AG04450 (cell line): ENCODE measurements at regions not wholly inside any gene's neighbourhood (a gene's known extent, or its start where the extent isn't known, plus 50 kb on each side); places are given as distances from the start of the nearest gene placed in this dataset.

Experiments used
- CTCF ChIA-PET: fragments of 300-600, 350-600 bp; formaldehyde crosslinking; extraction: SDS; loops from one replicate; lab custom pipeline; 2022; ENCODE audit warnings: antibody characterized with exemption, inconsistent platforms; lab: Charles Lee
- POLR2A ChIA-PET: fragments of 350-600 bp; formaldehyde crosslinking; extraction: SDS; loops from one replicate; lab custom pipeline; 2021; ENCODE audit warnings: antibody characterized with exemption, inconsistent platforms; lab: Yijun Ruan, JAX
- DNase-seq: peaks from one replicate; pipeline ENCODE4 v3.0.0-alpha.2; 2011; ENCODE audit warnings: low read depth, low spot score
- H3K27ac ChIP-seq: one replicate; pipeline ENCODE4 v1.5.1; 2012; ENCODE audit warnings: low read depth, low read length, control low read depth
- H3K27me3 ChIP-seq: one replicate; pipeline ENCODE4 v1.6.0; 2012; ENCODE audit warnings: low read length; ENCODE audit not compliant: control insufficient read depth, insufficient read depth
- H3K4me3 ChIP-seq: 2 replicates; pipeline ENCODE4 v1.5.1; 2011; ENCODE audit warnings: mild to moderate bottlenecking, low read depth, low read length, control low read depth
- H3K9me3 ChIP-seq: 2 replicates; pipeline ENCODE4 v1.5.1; 2012; ENCODE audit warnings: low read length; ENCODE audit not compliant: control insufficient read depth, insufficient read depth
- TF ChIP-seq, protein P1 (sequence below): IDR thresholded peaks from 2 replicates; pipeline ENCODE4 v1.5.1; 2011; ENCODE audit warnings: low read depth, low read length, control low read depth, inconsistent platforms

DNA sequence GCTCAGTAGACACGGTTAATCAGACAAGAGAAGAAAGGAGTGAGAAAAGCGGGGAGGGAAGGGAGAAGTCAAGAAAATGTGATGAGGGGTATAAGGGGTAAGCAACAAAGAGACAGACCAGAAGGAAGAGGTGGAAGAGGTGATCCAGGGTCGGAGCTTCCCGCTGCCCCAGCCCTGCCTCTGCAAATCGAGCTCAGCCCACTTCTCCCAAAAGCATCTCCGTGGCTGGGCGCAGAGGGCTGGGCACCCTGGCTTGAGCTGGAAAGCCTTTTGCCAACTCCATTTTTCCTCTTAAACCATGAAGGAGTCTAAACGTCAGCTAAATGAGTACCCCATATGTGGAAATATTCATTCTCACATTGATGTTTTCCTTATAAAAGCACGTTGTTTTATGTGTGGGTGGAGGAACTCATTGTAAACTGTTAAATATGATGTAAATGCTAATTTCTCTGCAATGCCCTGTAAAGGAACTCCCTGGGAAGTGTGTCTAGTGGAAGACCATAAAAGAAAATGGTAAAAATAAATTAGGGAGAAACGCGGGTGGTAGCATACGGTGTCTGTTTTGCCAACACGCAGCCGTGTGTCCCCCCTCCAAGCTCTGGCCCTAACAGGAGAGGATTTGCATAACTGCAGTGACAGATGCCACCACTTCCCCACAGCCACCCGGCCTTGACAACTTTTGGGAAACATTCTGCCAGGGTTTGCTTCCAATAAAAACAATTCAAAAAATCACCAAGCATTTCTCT is 55.2 kb upstream of the MAFB start:
- TF ChIP-seq, protein P1, sequence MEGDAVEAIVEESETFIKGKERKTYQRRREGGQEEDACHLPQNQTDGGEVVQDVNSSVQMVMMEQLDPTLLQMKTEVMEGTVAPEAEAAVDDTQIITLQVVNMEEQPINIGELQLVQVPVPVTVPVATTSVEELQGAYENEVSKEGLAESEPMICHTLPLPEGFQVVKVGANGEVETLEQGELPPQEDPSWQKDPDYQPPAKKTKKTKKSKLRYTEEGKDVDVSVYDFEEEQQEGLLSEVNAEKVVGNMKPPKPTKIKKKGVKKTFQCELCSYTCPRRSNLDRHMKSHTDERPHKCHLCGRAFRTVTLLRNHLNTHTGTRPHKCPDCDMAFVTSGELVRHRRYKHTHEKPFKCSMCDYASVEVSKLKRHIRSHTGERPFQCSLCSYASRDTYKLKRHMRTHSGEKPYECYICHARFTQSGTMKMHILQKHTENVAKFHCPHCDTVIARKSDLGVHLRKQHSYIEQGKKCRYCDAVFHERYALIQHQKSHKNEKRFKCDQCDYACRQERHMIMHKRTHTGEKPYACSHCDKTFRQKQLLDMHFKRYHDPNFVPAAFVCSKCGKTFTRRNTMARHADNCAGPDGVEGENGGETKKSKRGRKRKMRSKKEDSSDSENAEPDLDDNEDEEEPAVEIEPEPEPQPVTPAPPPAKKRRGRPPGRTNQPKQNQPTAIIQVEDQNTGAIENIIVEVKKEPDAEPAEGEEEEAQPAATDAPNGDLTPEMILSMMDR, result no peak

DNA sequence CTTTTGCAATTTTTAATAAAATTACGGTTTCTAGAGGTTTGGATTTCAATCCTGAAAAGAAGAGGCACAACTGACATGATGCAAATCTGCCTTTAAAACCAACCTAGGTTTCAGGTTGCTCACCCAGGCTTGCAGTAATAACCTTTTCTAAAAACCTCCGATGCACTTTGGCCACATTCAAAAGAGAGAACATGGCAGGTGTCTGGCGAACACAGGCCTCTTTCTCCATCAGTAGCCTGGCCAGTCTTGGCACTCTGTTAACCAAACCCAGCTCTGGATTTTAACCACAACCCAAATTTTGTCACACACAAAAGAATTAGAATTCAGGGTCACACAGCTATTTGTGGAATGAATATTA is 55.8 kb upstream of the MAFB start:
- H3K9me3 ChIP-seq, result no peaks in the 10 kb centered on the region
- H3K4me3 ChIP-seq, result no peak overlapping the region
- CTCF ChIA-PET, result interaction anchor here (2.9 kb wide), 1 partner anchor 218 kb away, joined by 14 read pairs; no protein-coding TSS in a partner anchor
- H3K27me3 ChIP-seq, result peaks cover 16% of the 10 kb centered on the region
- POLR2A ChIA-PET, result no interaction called here
- no peak overlapping the region for H3K27ac ChIP-seq
- TF ChIP-seq, protein P1, result no peak
- DNase-seq, result no peak

More for the DNA sequence above, 55.2 kb upstream of the MAFB start:
- POLR2A ChIA-PET, result no interaction called here
- Histone ChIP-seq H3K9me3 (no peaks in the 10 kb centered on the region), H3K27ac (no peak overlapping the region), H3K4me3 (no peak overlapping the region), H3K27me3 (peaks cover 16% of the 10 kb centered on the region)
- no peak for DNase-seq
- CTCF ChIA-PET, result interaction anchor here (1.1 to 2.9 kb wide), 2 partner anchors 201 to 219 kb away, joined by 5 to 14 read pairs; no protein-coding TSS in a partner anchor

DNA sequence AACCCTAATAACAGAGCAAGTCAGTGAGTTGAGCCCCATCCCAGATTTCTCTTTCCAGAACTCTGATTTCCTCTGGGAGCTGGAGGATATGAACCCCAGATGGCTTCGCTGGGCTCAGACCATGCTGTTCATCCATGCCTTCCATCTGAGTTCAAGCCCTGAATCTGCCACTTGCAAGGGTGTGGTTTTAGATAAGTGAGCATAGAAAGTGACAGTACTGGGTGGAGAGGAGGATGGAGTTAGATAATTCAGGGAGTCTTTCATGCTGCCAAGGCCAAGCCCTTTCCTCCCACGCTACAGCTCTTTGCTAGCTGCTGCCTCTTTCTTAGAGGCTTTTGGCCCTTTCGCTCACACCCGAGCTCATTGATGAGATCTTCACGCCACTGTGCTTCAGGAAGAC is 57.2 kb upstream of the MAFB start:
- Histone ChIP-seq H3K27ac (no peak overlapping the region), H3K9me3 (no peaks in the 10 kb centered on the region), H3K4me3 (no peak overlapping the region), H3K27me3 (peaks cover 13% of the 10 kb centered on the region)
- CTCF ChIA-PET, result interaction anchor here (0.5 to 2.9 kb wide), 4 partner anchors 48 to 217 kb away, joined by 3 to 14 read pairs (median 3); partner anchors contain the start of gene MAFB
- no peak for DNase-seq
- POLR2A ChIA-PET, result no interaction called here
- TF ChIP-seq, protein P1, result no peak

DNA sequence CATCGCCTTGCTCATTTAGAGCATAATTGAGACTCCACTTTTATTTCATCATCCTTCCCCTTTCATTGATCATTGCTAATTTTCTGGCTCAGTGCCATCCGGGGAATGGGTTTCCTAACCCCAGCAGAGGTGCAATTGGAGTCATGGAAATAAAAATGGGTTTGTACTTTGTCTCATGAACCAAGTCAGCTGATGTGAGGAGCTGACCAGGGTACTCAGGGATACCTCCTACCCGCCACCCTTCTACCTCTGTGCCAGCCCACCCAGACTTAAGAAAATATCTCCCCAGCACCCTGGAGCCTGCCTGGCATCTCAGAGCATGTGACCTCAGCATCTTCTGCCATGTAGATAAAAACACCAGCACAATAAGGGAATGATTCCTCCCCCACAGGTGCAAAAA is 59.1 kb upstream of the MAFB start:
- H3K9me3 ChIP-seq, result no peaks in the 10 kb centered on the region
- TF ChIP-seq, protein P1, result no peak
- CTCF ChIA-PET, result interaction anchor here (1.9 kb wide), 1 partner anchor 8 kb away, joined by 6 read pairs; no protein-coding TSS in a partner anchor
- H3K27me3 ChIP-seq, result peaks cover 8% of the 10 kb centered on the region
- POLR2A ChIA-PET, result no interaction called here
- no peak overlapping the region for H3K4me3 ChIP-seq
- H3K27ac ChIP-seq, result no peak overlapping the region
- DNase-seq, result no peak

DNA sequence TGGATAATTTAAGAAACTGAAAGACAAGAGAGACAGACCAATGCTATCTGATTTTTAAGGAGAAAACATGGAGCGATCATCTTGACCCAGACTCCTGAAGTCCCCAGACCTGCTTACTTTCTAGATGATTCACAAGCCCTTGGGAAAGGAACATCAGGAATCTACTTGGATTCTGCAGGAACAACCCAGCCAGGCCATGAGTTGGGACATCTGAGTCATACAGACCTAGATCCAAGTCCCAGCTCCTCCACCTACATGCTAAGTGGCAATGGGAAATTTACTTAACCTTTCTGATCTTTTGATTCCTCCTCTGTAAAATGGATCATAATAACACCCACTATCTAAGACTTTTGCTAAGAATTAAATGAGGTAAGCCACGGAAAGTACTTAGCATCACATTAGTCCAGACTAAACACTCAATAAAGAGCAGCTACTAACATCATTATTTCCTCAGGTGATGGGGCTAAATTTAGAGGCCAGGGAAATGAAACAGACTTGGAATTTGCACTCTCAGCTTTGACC is 61.0 kb upstream of the MAFB start:
- no peak for DNase-seq
- no peak overlapping the region for H3K27ac ChIP-seq
- CTCF ChIA-PET, result interaction anchor here (1.9 to 2.8 kb wide), 2 partner anchors 9 to 10 kb away, joined by 6 to 17 read pairs; no protein-coding TSS in a partner anchor
- peaks cover 5% of the 10 kb centered on the region for H3K27me3 ChIP-seq
- POLR2A ChIA-PET, result no interaction called here
- no peak overlapping the region for H3K4me3 ChIP-seq
- H3K9me3 ChIP-seq, result no peaks in the 10 kb centered on the region
- TF ChIP-seq, protein P1, result no peak
